Activated naive CD4-positive, alpha-beta T cell treated with anti-CD3 and anti-CD28 coated beads for 36 hours (primary cell): ENCODE measurements at regions not wholly inside any gene's neighbourhood (a gene's known extent, or its start where the extent isn't known, plus 50 kb on each side); places are given as distances from the start of the nearest gene placed in this dataset.

Experiments used
- CTCF ChIA-PET: fragments of 350-600 bp; sonication (Branson Sonifier 250); formaldehyde crosslinking; loops from one replicate; lab custom pipeline; 2021; ENCODE audit warnings: antibody characterized with exemption; lab: Charles Lee
- DNase-seq: peaks from one replicate; pipeline ENCODE4 v3.0.0-alpha.2; 2020
- H3K27ac Mint-ChIP-seq: one replicate; pipeline ENCODE4 v1.8.0; 2021; ENCODE audit warnings: mild to moderate bottlenecking, mixed read lengths
- H3K27me3 Mint-ChIP-seq: one replicate; pipeline ENCODE4 v1.8.0; 2021; ENCODE audit warnings: low read depth, mixed read lengths
- H3K36me3 Mint-ChIP-seq: one replicate; pipeline ENCODE4 v1.8.0; 2021; ENCODE audit warnings: low read depth, mixed read lengths
- H3K4me1 Mint-ChIP-seq: one replicate; pipeline ENCODE4 v1.8.0; 2021; ENCODE audit warnings: low read depth, mixed read lengths
- H3K4me3 Mint-ChIP-seq: one replicate; pipeline ENCODE4 v1.8.0; 2021; ENCODE audit warnings: mild to moderate bottlenecking, moderate library complexity, mixed read lengths
- H3K9me3 Mint-ChIP-seq: one replicate; pipeline ENCODE4 v1.8.0; 2021; ENCODE audit warnings: mixed read lengths
- intact Hi-C: fragments of 100-400 bp; cut with micrococcal nuclease; formaldehyde crosslinking; loops from one replicate; pipeline ENCODE4 v1.15.1; 2023

GRCh38 chr14:31944256-31945073 lies 132.6 kb upstream of the ARHGAP5 start:
- Mint-ChIP-seq H3K36me3 (no peaks in the 10 kb centered on the region), H3K4me3 (no peak overlapping the region), H3K9me3 (no peaks in the 10 kb centered on the region), H3K27ac (no peak overlapping the region), H3K27me3 (no peaks in the 10 kb centered on the region), H3K4me1 (peaks cover 43% of the 10 kb centered on the region)
- intact Hi-C loops = loop anchor here (1.0 kb wide), 1 partner anchor 7 kb away; no protein-coding TSS in a partner anchor
- CTCF ChIA-PET = no interaction called here
- no peak for DNase-seq

GRCh38 chr14:31945074-31945613 lies 132.0 kb upstream of the ARHGAP5 start:
- Mint-ChIP-seq H3K9me3 (no peaks in the 10 kb centered on the region), H3K36me3 (no peaks in the 10 kb centered on the region), H3K4me1 (peaks cover 43% of the 10 kb centered on the region), H3K27me3 (no peaks in the 10 kb centered on the region), H3K27ac (no peak overlapping the region), H3K4me3 (no peak overlapping the region)
- CTCF ChIA-PET = interaction anchor here (1.3 kb wide), 1 partner anchor 18 kb away, joined by 6 read pairs; no protein-coding TSS in a partner anchor
- DNase-seq = peak; percentile 45
- intact Hi-C loops = loop anchor here (1.0 kb wide), 1 partner anchor 8 kb away; no protein-coding TSS in a partner anchor

GRCh38 chr14:31945701-31946100 lies 131.4 kb upstream of the ARHGAP5 start:
- intact Hi-C loops = loop anchor here (1.0 kb wide), 1 partner anchor 8 kb away; no protein-coding TSS in a partner anchor
- CTCF ChIA-PET = interaction anchor here (1.3 kb wide), 1 partner anchor 19 kb away, joined by 6 read pairs; no protein-coding TSS in a partner anchor
- no peak overlapping the region for H3K27ac Mint-ChIP-seq

GRCh38 chr14:31947076-31947475 lies 130.0 kb upstream of the ARHGAP5 start:
- Mint-ChIP-seq H3K27me3 (no peaks in the 10 kb centered on the region), H3K4me3 (no peak overlapping the region), H3K9me3 (no peaks in the 10 kb centered on the region), H3K4me1 (peaks cover 43% of the 10 kb centered on the region), H3K36me3 (no peaks in the 10 kb centered on the region), H3K27ac (no peak overlapping the region)
- DNase-seq = no peak
- CTCF ChIA-PET = no interaction called here
- intact Hi-C loops = no loop called here

More at GRCh38 chr14:31945701-31946100, 131.4 kb upstream of the ARHGAP5 start:
- no peaks in the 10 kb centered on the region for H3K36me3 Mint-ChIP-seq
- no peak overlapping the region for H3K4me3 Mint-ChIP-seq
- H3K4me1 Mint-ChIP-seq = peaks cover 43% of the 10 kb centered on the region
- H3K9me3 Mint-ChIP-seq = no peaks in the 10 kb centered on the region
- H3K27me3 Mint-ChIP-seq = no peaks in the 10 kb centered on the region
- no peak for DNase-seq

- Mint-ChIP-seq H3K4me1 (peaks cover 43% of the 10 kb centered on the region), H3K9me3 (no peaks in the 10 kb centered on the region), H3K27me3 (no peaks in the 10 kb centered on the region), H3K27ac (no peak overlapping the region), H3K36me3 (no peaks in the 10 kb centered on the region), H3K4me3 (no peak overlapping the region)
- intact Hi-C loops = no loop called here
- CTCF ChIA-PET = no interaction called here
- no peak for DNase-seq
Measured at GRCh38 chr14:31947680-31948595, 129.2 kb upstream of the ARHGAP5 start.

- Mint-ChIP-seq H3K4me1 (peaks cover 39% of the 10 kb centered on the region), H3K9me3 (no peaks in the 10 kb centered on the region), H3K27ac (no peak overlapping the region), H3K4me3 (no peak overlapping the region), H3K27me3 (no peaks in the 10 kb centered on the region), H3K36me3 (no peaks in the 10 kb centered on the region)
- intact Hi-C loops = no loop called here
- CTCF ChIA-PET = no interaction called here
- no peak for DNase-seq
Measured at GRCh38 chr14:31949709-31950108, 127.4 kb upstream of the ARHGAP5 start.

- Mint-ChIP-seq H3K36me3 (no peaks in the 10 kb centered on the region), H3K27ac (no peak overlapping the region), H3K9me3 (no peaks in the 10 kb centered on the region), H3K4me3 (no peak overlapping the region), H3K27me3 (no peaks in the 10 kb centered on the region), H3K4me1 (peaks cover 39% of the 10 kb centered on the region)
- CTCF ChIA-PET = interaction anchor here (1.0 kb wide), 1 partner anchor 11 kb away, joined by 3 read pairs; no protein-coding TSS in a partner anchor
- intact Hi-C loops = no loop called here
- DNase-seq = no peak
Measured at GRCh38 chr14:31950331-31950730, 126.8 kb upstream of the ARHGAP5 start.

- Mint-ChIP-seq H3K27me3 (no peaks in the 10 kb centered on the region), H3K9me3 (no peaks in the 10 kb centered on the region), H3K4me1 (peaks cover 39% of the 10 kb centered on the region), H3K36me3 (no peaks in the 10 kb centered on the region), H3K4me3 (no peak overlapping the region), H3K27ac (no peak overlapping the region)
- intact Hi-C loops = no loop called here
- CTCF ChIA-PET = interaction anchor here (1.0 kb wide), 1 partner anchor 11 kb away, joined by 3 read pairs; no protein-coding TSS in a partner anchor
- DNase-seq = no peak
Measured at GRCh38 chr14:31950764-31951637, 126.1 kb upstream of the ARHGAP5 start.

GRCh38 chr14:31951638-31951964 lies 125.5 kb upstream of the ARHGAP5 start:
- DNase-seq = no peak
- CTCF ChIA-PET = no interaction called here
- Mint-ChIP-seq H3K36me3 (no peaks in the 10 kb centered on the region), H3K4me3 (no peak overlapping the region), H3K9me3 (no peaks in the 10 kb centered on the region), H3K4me1 (peaks cover 37% of the 10 kb centered on the region), H3K27ac (no peak overlapping the region), H3K27me3 (no peaks in the 10 kb centered on the region)
- intact Hi-C loops = no loop called here

- no peak for DNase-seq
- CTCF ChIA-PET = no interaction called here
- Mint-ChIP-seq H3K36me3 (no peaks in the 10 kb centered on the region), H3K9me3 (no peaks in the 10 kb centered on the region), H3K4me3 (no peak overlapping the region), H3K27ac (no peak overlapping the region), H3K27me3 (no peaks in the 10 kb centered on the region), H3K4me1 (peaks cover 30% of the 10 kb centered on the region)
- intact Hi-C loops = no loop called here
Measured at GRCh38 chr14:31952573-31952972, 124.5 kb upstream of the ARHGAP5 start.

- no peaks in the 10 kb centered on the region for H3K27me3 Mint-ChIP-seq
- peaks cover 24% of the 10 kb centered on the region for H3K4me1 Mint-ChIP-seq
- no peak overlapping the region for H3K27ac Mint-ChIP-seq
- CTCF ChIA-PET = interaction anchor here (1.1 kb wide), 1 partner anchor 16 kb away, joined by 3 read pairs; no protein-coding TSS in a partner anchor
- DNase-seq = no peak
- H3K4me3 Mint-ChIP-seq = no peak overlapping the region
- no peaks in the 10 kb centered on the region for H3K9me3 Mint-ChIP-seq
- H3K36me3 Mint-ChIP-seq = no peaks in the 10 kb centered on the region
- intact Hi-C loops = no loop called here
Measured at GRCh38 chr14:31953210-31953609, 123.9 kb upstream of the ARHGAP5 start.
